PC-9 (cell line): ENCODE measurements at regions not wholly inside any gene's neighbourhood (a gene's known extent, or its start where the extent isn't known, plus 50 kb on each side); places are given as distances from the start of the nearest gene placed in this dataset.

Experiments
- BruUV-seq: library from RNA; stranded (reverse); fragments of 400-500 nt; replicated peaks from 2 replicates; lab custom pipeline; 2021; lab: Mats Ljungman, UMichigan
- CTCF ChIA-PET: fragments of 300-600 bp; sonication (Branson Sonifier 250); formaldehyde crosslinking; loops from one replicate; lab custom pipeline; 2022; ENCODE audit warnings: antibody characterized with exemption; lab: Charles Lee
- POLR2A ChIA-PET: fragments of 300-600 bp; sonication (Branson Sonifier 250); formaldehyde crosslinking; loops from one replicate; lab custom pipeline; 2022; ENCODE audit warnings: antibody characterized with exemption; ENCODE audit not compliant: unreplicated experiment; lab: Charles Lee
- DNase-seq, 2 experiments: peaks; one replicate each; pipeline versions ENCODE4 v3.0.0 to v3.0.0-alpha.2; 2015 to 2022; ENCODE audit warnings: mixed read lengths in 1 of 2
- H2AFZ ChIP-seq: fragments of 200-600 bp; sonication (generic); 2 replicates; pipeline ENCODE4 v1.8.1; 2017; ENCODE audit warnings: antibody characterized with exemption
- H3F3A ChIP-seq: fragments of 200-600 bp; sonication (generic); 2 replicates; pipeline ENCODE4 v1.8.1; 2017; ENCODE audit warnings: antibody characterized with exemption, mild to moderate bottlenecking, low read depth; ENCODE audit not compliant: insufficient read depth
- H3K27ac ChIP-seq: fragments of 200-600 bp; sonication (generic); 2 replicates; pipeline ENCODE4 v1.6.1; 2016; ENCODE audit warnings: mixed run types
- H3K27me3 ChIP-seq: fragments of 200-600 bp; sonication (generic); 2 replicates; pipeline ENCODE4 v1.6.1; 2016; ENCODE audit warnings: low read depth, mixed run types; ENCODE audit not compliant: insufficient read depth
- H3K36me3 ChIP-seq: fragments of 200-600 bp; sonication (generic); 2 replicates; pipeline ENCODE4 v1.6.1; 2016; ENCODE audit warnings: low read depth, mixed run types
- H3K4me1 ChIP-seq: fragments of 200-600 bp; sonication (generic); replicated peaks from 2 replicates; pipeline ENCODE4 v1.6.1; 2016; ENCODE audit warnings: mixed run types; ENCODE audit not compliant: insufficient read depth
- H3K4me2 ChIP-seq: fragments of 200-600 bp; sonication (generic); 2 replicates; pipeline ENCODE4 v1.6.1; 2017; ENCODE audit warnings: mixed run types
- H3K4me3 ChIP-seq: fragments of 200-600 bp; sonication (generic); 2 replicates; pipeline ENCODE4 v1.6.1; 2016; ENCODE audit warnings: mixed run types
- H3K79me2 ChIP-seq: fragments of 200-600 bp; sonication (generic); 2 replicates; pipeline ENCODE4 v1.6.1; 2017; ENCODE audit warnings: low read depth, mixed run types
- H3K9me2 ChIP-seq: fragments of 200-600 bp; sonication (generic); 2 replicates; pipeline ENCODE4 v1.8.1; 2017; ENCODE audit warnings: mild to moderate bottlenecking; ENCODE audit not compliant: insufficient read depth
- H3K9me3 ChIP-seq: fragments of 200-600 bp; sonication (generic); 2 replicates; pipeline ENCODE4 v1.8.1; 2016; ENCODE audit warnings: low read depth; ENCODE audit not compliant: insufficient read depth
- H4K20me1 ChIP-seq: fragments of 200-600 bp; sonication (generic); 2 replicates; pipeline ENCODE4 v1.8.1; 2017; ENCODE audit not compliant: insufficient read depth
- CTCF ChIP-seq: fragments of 200-600 bp; sonication (generic); conservative IDR thresholded peaks from 2 replicates; pipeline ENCODE4 v1.6.1; 2017; ENCODE audit warnings: mixed run types, antibody characterized with exemption, mild to moderate bottlenecking, moderate library complexity
- EZH2 ChIP-seq: fragments of 200-600 bp; sonication (generic); IDR thresholded peaks from 2 replicates; pipeline ENCODE4 v1.8.0; 2017; ENCODE audit warnings: antibody characterized with exemption, low read depth
- intact Hi-C: fragments of 100-400 bp; cut with micrococcal nuclease; formaldehyde crosslinking; loops from one replicate; pipeline ENCODE4 v1.10.0; 2022; ENCODE audit not compliant: unreplicated experiment

GRCh38 chr5:2640717-2641116, 110.8 kb downstream of the IRX2 start:
- intact Hi-C loops: no loop called here
- CTCF ChIA-PET: no interaction called here

GRCh38 chr5:2639425-2639824, 112.1 kb downstream of the IRX2 start:
- Histone ChIP-seq H4K20me1 (0 out of 2 replicates have a peak, but pooled peaks cover 4% of the 10 kb centered on the region), H3K27me3 (peaks cover 99% of the 10 kb centered on the region), H3K36me3 (no peaks in the 10 kb centered on the region), H3K4me2 (no peak overlapping the region), H3K9me2 (no peaks in the 10 kb centered on the region), H3K4me3 (no peak overlapping the region), H3K27ac (no peak overlapping the region), H3K4me1 (no peaks in the 10 kb centered on the region), H3F3A (no peaks in the 10 kb centered on the region), H2AFZ (no peak overlapping the region), H3K79me2 (no peaks in the 10 kb centered on the region), H3K9me3 (no peaks in the 10 kb centered on the region)
- no peak for DNase-seq
- CTCF ChIA-PET: no interaction called here
- no TSS peak for BruUV-seq
- TF ChIP-seq CTCF (no peak), EZH2 (no peak)
- POLR2A ChIA-PET: no interaction called here
- intact Hi-C loops: no loop called here

More at GRCh38 chr5:2640717-2641116, 110.8 kb downstream of the IRX2 start:
- Histone ChIP-seq H3K27me3 (peaks cover 99% of the 10 kb centered on the region), H3K9me3 (no peaks in the 10 kb centered on the region), H3K36me3 (no peaks in the 10 kb centered on the region), H3K4me1 (no peaks in the 10 kb centered on the region), H3F3A (no peaks in the 10 kb centered on the region), H4K20me1 (0 out of 2 replicates have a peak, but pooled peaks cover 4% of the 10 kb centered on the region), H2AFZ (no peak overlapping the region), H3K79me2 (no peaks in the 10 kb centered on the region), H3K4me2 (no peak overlapping the region), H3K27ac (no peak overlapping the region), H3K9me2 (no peaks in the 10 kb centered on the region), H3K4me3 (no peak overlapping the region)
- no peak for TF ChIP-seq CTCF
- TF ChIP-seq EZH2: no peak
- POLR2A ChIA-PET: no interaction called here
- no peak for DNase-seq
- BruUV-seq: no TSS peak

GRCh38 chr5:2634399-2635176, 116.9 kb downstream of the IRX2 start:
- POLR2A ChIA-PET: no interaction called here
- peaks cover 99% of the 10 kb centered on the region for H3K27me3 ChIP-seq
- H3F3A ChIP-seq: no peaks in the 10 kb centered on the region
- H3K36me3 ChIP-seq: no peaks in the 10 kb centered on the region
- H3K4me1 ChIP-seq: no peaks in the 10 kb centered on the region
- H3K4me3 ChIP-seq: no peak overlapping the region
- H2AFZ ChIP-seq: no peak overlapping the region
- DNase-seq: no peak
- no peaks in the 10 kb centered on the region for H3K79me2 ChIP-seq
- no peaks in the 10 kb centered on the region for H4K20me1 ChIP-seq
- H3K27ac ChIP-seq: no peak overlapping the region
- TF ChIP-seq CTCF: no peak
- TF ChIP-seq EZH2: no peak
- no peak overlapping the region for H3K4me2 ChIP-seq
- intact Hi-C loops: no loop called here
- H3K9me3 ChIP-seq: no peaks in the 10 kb centered on the region
- no TSS peak for BruUV-seq
- no peaks in the 10 kb centered on the region for H3K9me2 ChIP-seq
- CTCF ChIA-PET: no interaction called here
